K562 (cell line): ENCODE measurements at regions not wholly inside any gene's neighbourhood (a gene's known extent, or its start where the extent isn't known, plus 50 kb on each side); places are given as distances from the start of the nearest gene placed in this dataset.

ENCODE experiments used
- ATAC-seq: fragments of 200-7000 bp; cut with Tn5 transposase; 3 replicates; pipeline ENCODE4 v1.9.1; 2020; ENCODE audit warnings: moderate library complexity
- BruUV-seq: library from RNA; stranded (reverse); fragments of 400-500 nt; replicated peaks from 2 replicates; lab custom pipeline; 2021; lab: Mats Ljungman, UMichigan
- CTCF ChIA-PET: fragments of 300-600 bp; formaldehyde crosslinking; extraction: SDS; loops from one replicate; lab custom pipeline; 2021; ENCODE audit warnings: low intra/inter-chr PET ratio; lab: Yijun Ruan, JAX
- POLR2A ChIA-PET: fragments of 300-600, 350-650 bp; sonication (Branson Sonifier 250); formaldehyde crosslinking; extraction: SDS; loops from one replicate; lab custom pipeline; 2021; ENCODE audit warnings: antibody characterized with exemption, inconsistent platforms; lab: Yijun Ruan, JAX
- DNase-seq, 4 experiments: peaks; one replicate each; pipeline versions ENCODE4 v3.0.0 to v3.0.0-alpha.2; 2011 to 2018; ENCODE audit warnings: low spot score in 3 of 4, mixed read lengths in 3 of 4; ENCODE audit errors: extremely low read depth in 1 of 4
- FAIRE-seq: peaks from 2 replicates; lab custom pipeline; 2011; peaks lifted over from hg19 to GRCh38; lab: Jason Lieb, UNC
- H2AFZ ChIP-seq: 2 replicates; pipeline ENCODE4 v1.6.0; 2011; ENCODE audit warnings: low read depth, low read length, control low read depth, inconsistent platforms
- H3K27ac ChIP-seq: fragments of 200-600 bp; 3 replicates; pipeline ENCODE4 v1.8.0; 2011; ENCODE audit warnings: low read depth, mild to moderate bottlenecking, control low read depth, inconsistent platforms, low read length, moderate library complexity, mixed read lengths; ENCODE audit errors: extremely low read depth
- H3K27me3 ChIP-seq, 2 experiments: fragments of 300-600 bp in 1 of 2; 2 replicates in 1 of 2; 3 replicates in 1 of 2; pipeline versions ENCODE4 v1.6.0 to v1.8.0; 2011; ENCODE audit warnings: inconsistent platforms in 2 of 2, low read length in 2 of 2, mild to moderate bottlenecking in 1 of 2, mixed read lengths in 1 of 2, moderate library complexity in 1 of 2; ENCODE audit not compliant: control insufficient read depth in 2 of 2, insufficient read depth in 2 of 2
- H3K36me3 ChIP-seq: fragments of 300-600 bp; 3 replicates; pipeline ENCODE4 v1.8.0; 2011; ENCODE audit warnings: mild to moderate bottlenecking, low read length, inconsistent platforms; ENCODE audit not compliant: control insufficient read depth, insufficient read depth
- H3K4me1 ChIP-seq, 2 experiments: fragments of 200-600 bp in 1 of 2; replicated peaks in 1 of 2; 2 replicates in 1 of 2; 3 replicates in 1 of 2; pipeline versions ENCODE4 v1.5.1 to v1.8.0; 2011; ENCODE audit warnings: inconsistent platforms in 2 of 2, low read length in 2 of 2, mild to moderate bottlenecking in 1 of 2, mixed read lengths in 1 of 2, moderate library complexity in 1 of 2; ENCODE audit not compliant: control insufficient read depth in 2 of 2, insufficient read depth in 2 of 2
- H3K4me2 ChIP-seq: 2 replicates; pipeline ENCODE4 v1.6.1; 2011; ENCODE audit warnings: low read length, control low read depth, inconsistent platforms, mixed read lengths; ENCODE audit not compliant: insufficient read depth
- H3K4me3 ChIP-seq: fragments of 200-600 bp; sonication (generic), shearing (Covaris generic); 2 replicates; pipeline ENCODE4 v1.5.1; 2016; ENCODE audit warnings: control low read depth, inconsistent platforms
- H3K79me2 ChIP-seq: fragments of 200-600 bp; 3 replicates; pipeline ENCODE4 v1.8.0; 2011; ENCODE audit warnings: low read length, inconsistent platforms; ENCODE audit not compliant: control insufficient read depth, insufficient read depth
- H3K9ac ChIP-seq, 2 experiments: 2 replicates each; pipeline versions ENCODE4 v1.6.0 to v1.6.1; 2011; ENCODE audit warnings: low read depth in 2 of 2, low read length in 2 of 2, control low read depth in 1 of 2, inconsistent platforms in 1 of 2, mild to moderate bottlenecking in 1 of 2, mixed read lengths in 1 of 2; ENCODE audit not compliant: insufficient read depth in 1 of 2
- H3K9me1 ChIP-seq: one replicate; pipeline ENCODE4 v1.6.0; 2011; ENCODE audit warnings: inconsistent platforms, mild to moderate bottlenecking, low read length, moderate library complexity; ENCODE audit not compliant: control insufficient read depth, insufficient read depth
- H3K9me3 ChIP-seq: replicated peaks from 2 replicates; pipeline ENCODE4 v1.5.1; 2011; ENCODE audit warnings: low read depth, low read length, inconsistent platforms; ENCODE audit not compliant: control insufficient read depth, insufficient read depth
- H4K20me1 ChIP-seq: replicated peaks from 2 replicates; pipeline ENCODE4 v1.6.1; 2011; ENCODE audit warnings: low read length, inconsistent platforms, mixed read lengths; ENCODE audit not compliant: control insufficient read depth, insufficient read depth
- ADNP ChIP-seq: fragments of 200-800 bp; sonication (Bioruptor generic); IDR thresholded peaks from 2 replicates; pipeline ENCODE4 v1.6.1; 2016; ENCODE audit warnings: missing genetic modification characterization, missing compliant biosample characterization
- C11orf30 ChIP-seq: fragments of 450-650 bp; IDR thresholded peaks from 2 replicates; pipeline ENCODE4 v1.6.1; 2016; ENCODE audit warnings: low read depth, mild to moderate bottlenecking
- CHD1 ChIP-seq: fragments of 200-600 bp; sonication (generic); IDR thresholded peaks from one replicate; pipeline ENCODE4 v1.6.1; 2012; ENCODE audit warnings: mild to moderate bottlenecking, moderate library complexity, low read length, inconsistent platforms
- MAFF ChIP-seq: IDR thresholded peaks from 2 replicates; pipeline ENCODE4 v1.6.1; 2012; ENCODE audit warnings: low read length, improper control_type of control experiment
- NEUROD1 ChIP-seq: fragments of 150-350 bp; IDR thresholded peaks from 2 replicates; pipeline ENCODE4 v1.6.1; 2014; ENCODE audit warnings: borderline replicate concordance, low read length, low read depth; ENCODE audit not compliant: partially characterized antibody
- TRIM28 ChIP-seq: fragments of 450-650 bp; IDR thresholded peaks from 2 replicates; pipeline ENCODE4 v1.6.1; 2017
- ZNF316 ChIP-seq: fragments of 450-650 bp; IDR thresholded peaks from 2 replicates; pipeline ENCODE4 v1.6.1; 2016
- ZNF445 ChIP-seq: fragments of 250-450 bp; sonication (Bioruptor Pico); IDR thresholded peaks from 2 replicates; pipeline ENCODE4 v1.4.0; 2020; ENCODE audit warnings: low read depth, mild to moderate bottlenecking, moderate library complexity
- WGBS: fragments of 100-300 bp; shearing (Covaris generic); methylation state at CpG from one replicate; pipeline ENCODE4 v1.1.6; 2016; ENCODE audit warnings: low coverage, mixed read lengths; ENCODE audit not compliant: insufficient coverage; ENCODE audit errors: missing lambda C conversion rate; 5-methylcytosine and 5-hydroxymethylcytosine counted together
- in situ Hi-C: fragments of 300-500 bp; cut with MboI; formaldehyde crosslinking; loops from 4 replicates; pipeline ENCODE4 v1.15.0; 2018; ENCODE audit warnings: inconsistent platforms, mixed read lengths
- intact Hi-C: fragments of 100-400 bp; cut with micrococcal nuclease; formaldehyde crosslinking; loops from 2 replicates; pipeline ENCODE4 v1.14.2; 2022
- TF ChIP-seq, protein P1 (sequence below), 2 experiments: fragments of 450-650 bp; formaldehyde crosslinking in 1 of 2; IDR thresholded peaks; 2 replicates each; pipeline versions ENCODE4 v1.4.0 to v1.6.1; 2014 to 2020; ENCODE audit warnings: mild to moderate bottlenecking in 2 of 2, borderline replicate concordance in 1 of 2, low read depth in 1 of 2

- H3K4me3 ChIP-seq, result no peak overlapping the region
- H3K27me3 ChIP-seq, result no peaks in the 10 kb centered on the region
- no peaks in the 10 kb centered on the region for H3K79me2 ChIP-seq
- FAIRE-seq (no peak), ATAC-seq (no peak), DNase-seq (no peak)
- no TSS peak for BruUV-seq
- no peak overlapping the region for H3K9ac ChIP-seq
- TF ChIP-seq MAFF (peak; percentile 16; the same call in 1 of the 2 replicates), ZNF316 (peak; percentile 62; the same call in 1 of the 2 replicates), C11orf30 (peak; percentile 28; the same call in 1 of the 2 replicates), ADNP (no peak)
- no peak overlapping the region for H3K27ac ChIP-seq
- ChIA-PET POLR2A (interaction anchor here (0.6 to 0.7 kb wide), 2 partner anchors 18 to 591 kb away, joined by 3 to 4 read pairs; no protein-coding TSS in a partner anchor), CTCF (no interaction called here)
- H4K20me1 ChIP-seq, result no peaks in the 10 kb centered on the region; the same call in 1 of the 2 replicates
- no peaks in the 10 kb centered on the region for H3K36me3 ChIP-seq
- H2AFZ ChIP-seq, result no peak overlapping the region
- in situ Hi-C loops, result no loop called here
- 0% methylated on average over 2 of the region's 2 CpGs for WGBS
- no peaks in the 10 kb centered on the region for H3K9me3 ChIP-seq
- no peaks in the 10 kb centered on the region for H3K4me1 ChIP-seq
- H3K4me2 ChIP-seq, result no peak overlapping the region
- intact Hi-C loops, result no loop called here
- H3K9me1 ChIP-seq, result no peaks in the 10 kb centered on the region
Observed at GRCh38 chr5:5777013-5777412, 354.5 kb downstream of the ICE1 start.

GRCh38 chr5:5772202-5772601, 349.7 kb downstream of the ICE1 start:
- Histone ChIP-seq H3K9me1 (no peaks in the 10 kb centered on the region), H3K9ac (no peak overlapping the region), H3K36me3 (no peaks in the 10 kb centered on the region), H3K27ac (no peak overlapping the region), H2AFZ (no peak overlapping the region)
- 0% methylated on average over 3 of the region's 3 CpGs for WGBS
- no peak for FAIRE-seq
- DNase-seq, result no peak
- in situ Hi-C loops (no loop called here), intact Hi-C loops (no loop called here)
- ATAC-seq, result no peak
- POLR2A ChIA-PET, result interaction anchor here (1.4 kb wide), 1 partner anchor 10 kb away, joined by 3 read pairs; no protein-coding TSS in a partner anchor
- TF ChIP-seq NEUROD1, result no peak
- no peak for TF ChIP-seq CHD1
- no peak for TF ChIP-seq TRIM28
- TF ChIP-seq ZNF445 (CRISPR knock-in tag), result no peak
- TF ChIP-seq, protein P1, sequence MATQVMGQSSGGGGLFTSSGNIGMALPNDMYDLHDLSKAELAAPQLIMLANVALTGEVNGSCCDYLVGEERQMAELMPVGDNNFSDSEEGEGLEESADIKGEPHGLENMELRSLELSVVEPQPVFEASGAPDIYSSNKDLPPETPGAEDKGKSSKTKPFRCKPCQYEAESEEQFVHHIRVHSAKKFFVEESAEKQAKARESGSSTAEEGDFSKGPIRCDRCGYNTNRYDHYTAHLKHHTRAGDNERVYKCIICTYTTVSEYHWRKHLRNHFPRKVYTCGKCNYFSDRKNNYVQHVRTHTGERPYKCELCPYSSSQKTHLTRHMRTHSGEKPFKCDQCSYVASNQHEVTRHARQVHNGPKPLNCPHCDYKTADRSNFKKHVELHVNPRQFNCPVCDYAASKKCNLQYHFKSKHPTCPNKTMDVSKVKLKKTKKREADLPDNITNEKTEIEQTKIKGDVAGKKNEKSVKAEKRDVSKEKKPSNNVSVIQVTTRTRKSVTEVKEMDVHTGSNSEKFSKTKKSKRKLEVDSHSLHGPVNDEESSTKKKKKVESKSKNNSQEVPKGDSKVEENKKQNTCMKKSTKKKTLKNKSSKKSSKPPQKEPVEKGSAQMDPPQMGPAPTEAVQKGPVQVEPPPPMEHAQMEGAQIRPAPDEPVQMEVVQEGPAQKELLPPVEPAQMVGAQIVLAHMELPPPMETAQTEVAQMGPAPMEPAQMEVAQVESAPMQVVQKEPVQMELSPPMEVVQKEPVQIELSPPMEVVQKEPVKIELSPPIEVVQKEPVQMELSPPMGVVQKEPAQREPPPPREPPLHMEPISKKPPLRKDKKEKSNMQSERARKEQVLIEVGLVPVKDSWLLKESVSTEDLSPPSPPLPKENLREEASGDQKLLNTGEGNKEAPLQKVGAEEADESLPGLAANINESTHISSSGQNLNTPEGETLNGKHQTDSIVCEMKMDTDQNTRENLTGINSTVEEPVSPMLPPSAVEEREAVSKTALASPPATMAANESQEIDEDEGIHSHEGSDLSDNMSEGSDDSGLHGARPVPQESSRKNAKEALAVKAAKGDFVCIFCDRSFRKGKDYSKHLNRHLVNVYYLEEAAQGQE (IDR thresholded peaks at IDR 0.05; ENCODE audit: borderline replicate concordance), result no peak
- TF ChIP-seq, protein P1 (CRISPR knock-in tag; IDR thresholded peaks at IDR 0.05; ENCODE audit: low read depth), result no peak
- TF ChIP-seq, all 486 proteins: peak for 0
- Histone ChIP-seq H3K27me3 (peaks cover 0 to 1% of the 10 kb centered on the region in 2 experiments; a peak in 1 of 5 replicates), H3K4me2 (no peak overlapping the region), H3K9me3 (no peaks in the 10 kb centered on the region), H3K4me1 (no peaks in the 10 kb centered on the region), H3K4me3 (no peak overlapping the region), H4K20me1 (no peaks in the 10 kb centered on the region; the same call in 1 of the 2 replicates), H3K79me2 (no peaks in the 10 kb centered on the region)
- CTCF ChIA-PET, result no interaction called here
- no TSS peak for BruUV-seq
